OCI-LY3 (cell line): ENCODE measurements at regions not wholly inside any gene's neighbourhood (a gene's known extent, or its start where the extent isn't known, plus 50 kb on each side); places are given as distances from the start of the nearest gene placed in this dataset.
"Not testable (repeated sequence)": the region's sequence is repeated elsewhere in the genome, so short reads cannot be mapped to it uniquely, and the experiment has no call there.

Experiments
- H2AFZ ChIP-seq: fragments of 200-600, 300-600 bp; shearing (Covaris generic); 2 replicates; pipeline ENCODE4 v1.6.0; 2014; ENCODE audit warnings: antibody characterized with exemption, low read depth, low read length
- H3K27ac ChIP-seq: fragments of 200-600, 300-600 bp; sonication (generic); 2 replicates; pipeline ENCODE4 v1.5.1; 2014; ENCODE audit warnings: mild to moderate bottlenecking, low read length, moderate library complexity, mixed read lengths
- H3K27me3 ChIP-seq: fragments of 200-600, 300-600 bp; sonication (generic); 2 replicates; pipeline ENCODE4 v1.6.1; 2014; ENCODE audit warnings: low read depth, low read length, mixed read lengths
- H3K36me3 ChIP-seq: fragments of 200-600, 300-600 bp; sonication (generic); replicated peaks from 2 replicates; pipeline ENCODE3; 2014; ENCODE audit warnings: low read depth, low read length, mixed read lengths
- H3K4me1 ChIP-seq: fragments of 300-600, 200-600 bp; sonication (generic); 2 replicates; pipeline ENCODE4 v1.6.1; 2014; ENCODE audit warnings: low read length, mixed read lengths
- H3K4me2 ChIP-seq: fragments of 200-600, 300-600 bp; sonication (generic); 2 replicates; pipeline ENCODE4 v1.6.1; 2014; ENCODE audit warnings: low read length, mixed read lengths
- H3K4me3 ChIP-seq: fragments of 300-600, 200-600 bp; sonication (generic); 2 replicates; pipeline ENCODE4 v1.5.1; 2014; ENCODE audit warnings: antibody characterized with exemption, mild to moderate bottlenecking, low read length, moderate library complexity
- H3K79me2 ChIP-seq: fragments of 300-600, 200-600 bp; shearing (Covaris generic); 2 replicates; pipeline ENCODE4 v1.6.1; 2014; ENCODE audit warnings: mild to moderate bottlenecking, low read length, mixed read lengths
- H3K9ac ChIP-seq: fragments of 300-600, 200-600 bp; shearing (Covaris generic); 2 replicates; pipeline ENCODE4 v1.6.0; 2014; ENCODE audit warnings: mild to moderate bottlenecking, low read length, moderate library complexity
- H3K9me3 ChIP-seq: fragments of 200-600, 300-600 bp; shearing (Covaris generic); 2 replicates; pipeline ENCODE4 v1.6.1; 2014; ENCODE audit warnings: low read length, mixed read lengths; ENCODE audit not compliant: insufficient read depth
- H4K20me1 ChIP-seq: fragments of 200-600, 300-600 bp; sonication (generic); 2 replicates; pipeline ENCODE4 v1.6.1; 2016; ENCODE audit warnings: low read length, mixed read lengths; ENCODE audit not compliant: insufficient read depth
- CTCF ChIP-seq: fragments of 200-600, 300-600 bp; sonication (generic); IDR thresholded peaks from 2 replicates; pipeline ENCODE4 v1.5.1; 2014; ENCODE audit warnings: antibody characterized with exemption, low read length, low read depth
- EZH2phosphoT487 ChIP-seq: fragments of 200-600 bp; shearing (Covaris generic); IDR thresholded peaks from 2 replicates; pipeline ENCODE4 v1.6.1; 2018; ENCODE audit warnings: antibody characterized with exemption, mixed run types, low read depth

GRCh38 chrX:94831364-94831763, 1157.4 kb downstream of the FAM133A start:
- H3K4me2 ChIP-seq, result peak overlapping the region; percentile 60
- TF ChIP-seq EZH2phosphoT487 (no peak), CTCF (peak; percentile 64)
- peak overlapping the region; percentile 17 for H3K4me3 ChIP-seq
- H3K9ac ChIP-seq, result no peak overlapping the region
- H2AFZ ChIP-seq, result no peak overlapping the region
- no peaks in the 10 kb centered on the region for H4K20me1 ChIP-seq
- H3K4me1 ChIP-seq, result peaks cover 15% of the 10 kb centered on the region
- no peaks in the 10 kb centered on the region for H3K9me3 ChIP-seq
- no peaks in the 10 kb centered on the region for H3K27me3 ChIP-seq
- H3K27ac ChIP-seq, result peak overlapping the region; percentile 58
- no peaks in the 10 kb centered on the region for H3K79me2 ChIP-seq
- no peaks in the 10 kb centered on the region for H3K36me3 ChIP-seq

- H4K20me1 ChIP-seq, result no peaks in the 10 kb centered on the region
- H3K9ac ChIP-seq, result no peak overlapping the region
Observed at GRCh38 chrX:94834226-94834625, 1160.2 kb downstream of the FAM133A start.

GRCh38 chrX:94850811-94851210, 1176.8 kb downstream of the FAM133A start:
- Histone ChIP-seq H2AFZ (no peak overlapping the region), H3K27me3 (no peaks in the 10 kb centered on the region), H3K9me3 (no peaks in the 10 kb centered on the region), H3K4me2 (no peak overlapping the region), H3K36me3 (no peaks in the 10 kb centered on the region), H3K4me1 (no peaks in the 10 kb centered on the region), H3K4me3 (no peak overlapping the region), H3K27ac (no peak overlapping the region), H4K20me1 (no peaks in the 10 kb centered on the region), H3K9ac (no peak overlapping the region), H3K79me2 (no peaks in the 10 kb centered on the region)
- TF ChIP-seq CTCF, result no peak
- no peak for TF ChIP-seq EZH2phosphoT487

More at GRCh38 chrX:94834226-94834625, 1160.2 kb downstream of the FAM133A start:
- no peak overlapping the region for H3K4me2 ChIP-seq
- no peaks in the 10 kb centered on the region for H3K79me2 ChIP-seq
- peaks cover 14% of the 10 kb centered on the region for H3K4me1 ChIP-seq
- H3K27me3 ChIP-seq, result no peaks in the 10 kb centered on the region
- no peak overlapping the region for H3K27ac ChIP-seq
- H2AFZ ChIP-seq, result no peak overlapping the region
- TF ChIP-seq CTCF (no peak), EZH2phosphoT487 (no peak)
- H3K36me3 ChIP-seq, result no peaks in the 10 kb centered on the region
- H3K4me3 ChIP-seq, result no peak overlapping the region
- no peaks in the 10 kb centered on the region for H3K9me3 ChIP-seq

GRCh38 chrX:94854251-94854650, 1180.2 kb downstream of the FAM133A start:
- Histone ChIP-seq H3K4me3 (no peak overlapping the region), H2AFZ (no peak overlapping the region), H3K36me3 (no peaks in the 10 kb centered on the region), H3K9me3 (no peaks in the 10 kb centered on the region), H3K9ac (no peak overlapping the region), H3K27me3 (no peaks in the 10 kb centered on the region), H3K4me2 (no peak overlapping the region), H3K27ac (no peak overlapping the region), H3K79me2 (no peaks in the 10 kb centered on the region), H3K4me1 (no peaks in the 10 kb centered on the region), H4K20me1 (no peaks in the 10 kb centered on the region)
- TF ChIP-seq CTCF (no peak), EZH2phosphoT487 (no peak)

- H3K4me2 ChIP-seq, H3K79me2 ChIP-seq, H3K27me3 ChIP-seq, H4K20me1 ChIP-seq, H3K36me3 ChIP-seq, H3K9ac ChIP-seq, H3K9me3 ChIP-seq, H3K4me3 ChIP-seq, H3K4me1 ChIP-seq, H3K27ac ChIP-seq, H2AFZ ChIP-seq: not testable (repeated sequence)
Observed at GRCh38 chrX:94862470-94862869, 1188.5 kb downstream of the FAM133A start.
